ENCODE measurements at regions not wholly inside any gene's neighbourhood (a gene's known extent, or its start where the extent isn't known, plus 50 kb on each side); places are given as distances from the start of the nearest gene placed in this dataset.

GRCh38 chr2:187274146-187274545, 173.9 kb downstream of the CALCRL start:
- no peak for TF ChIP-seq POLR2A (IDR thresholded peaks at IDR 0.05; ENCODE audit: low read depth, low read length)
- DNase-seq (ENCODE audit: insufficient read length, low spot score) (no peak), FAIRE-seq (no peak)

GRCh38 chr2:187272255-187272654, 175.8 kb downstream of the CALCRL start:
- no peak for TF ChIP-seq POLR2A (IDR thresholded peaks at IDR 0.05; ENCODE audit: low read depth, low read length)
- no peak for DNase-seq (ENCODE audit: insufficient read length, low spot score)
- no peak for FAIRE-seq

GRCh38 chr2:187271825-187272224, 176.2 kb downstream of the CALCRL start:
- FAIRE-seq = no peak
- no peak for TF ChIP-seq POLR2A (IDR thresholded peaks at IDR 0.05; ENCODE audit: low read depth, low read length)
- DNase-seq (ENCODE audit: insufficient read length, low spot score) = no peak

- no peak for DNase-seq (ENCODE audit: insufficient read length, low spot score)
- no peak for TF ChIP-seq POLR2A (IDR thresholded peaks at IDR 0.05; ENCODE audit: low read depth, low read length)
- no peak for FAIRE-seq
These were observed 181.4 kb downstream of the CALCRL start for GRCh38 chr2:187266645-187267044.

GRCh38 chr2:187266147-187266546, 181.9 kb downstream of the CALCRL start:
- TF ChIP-seq POLR2A (IDR thresholded peaks at IDR 0.05; ENCODE audit: low read depth, low read length) = no peak
- FAIRE-seq (no peak), DNase-seq (ENCODE audit: insufficient read length, low spot score) (no peak)

GRCh38 chr2:187264612-187265011, 183.4 kb downstream of the CALCRL start:
- no peak for TF ChIP-seq POLR2A (IDR thresholded peaks at IDR 0.05; ENCODE audit: low read depth, low read length)
- DNase-seq (ENCODE audit: insufficient read length, low spot score) (no peak), FAIRE-seq (no peak)

GRCh38 chr2:187263675-187264560, 184.1 kb downstream of the CALCRL start:
- FAIRE-seq = no peak
- no peak for DNase-seq (ENCODE audit: insufficient read length, low spot score)
- no peak for TF ChIP-seq POLR2A (IDR thresholded peaks at IDR 0.05; ENCODE audit: low read depth, low read length)

GRCh38 chr2:187261705-187262104, 186.3 kb downstream of the CALCRL start:
- FAIRE-seq = no peak
- no peak for DNase-seq (ENCODE audit: insufficient read length, low spot score)
- no peak for TF ChIP-seq POLR2A (IDR thresholded peaks at IDR 0.05; ENCODE audit: low read depth, low read length)

- FAIRE-seq = no peak
- DNase-seq (ENCODE audit: insufficient read length, low spot score) = no peak
- TF ChIP-seq POLR2A (IDR thresholded peaks at IDR 0.05; ENCODE audit: low read depth, low read length) = no peak
These were observed 196.0 kb downstream of the CALCRL start for GRCh38 chr2:187252063-187252462.

- FAIRE-seq (no peak), DNase-seq (ENCODE audit: insufficient read length, low spot score) (no peak)
- TF ChIP-seq POLR2A (IDR thresholded peaks at IDR 0.05; ENCODE audit: low read depth, low read length) = no peak
These were observed 197.9 kb downstream of the CALCRL start for GRCh38 chr2:187250137-187250536.

GRCh38 chr2:187233811-187234210, 214.2 kb downstream of the CALCRL start:
- TF ChIP-seq POLR2A (IDR thresholded peaks at IDR 0.05; ENCODE audit: low read depth, low read length) = no peak
- FAIRE-seq (no peak), DNase-seq (ENCODE audit: insufficient read length, low spot score) (peak; percentile 2)

- no peak for TF ChIP-seq POLR2A (IDR thresholded peaks at IDR 0.05; ENCODE audit: low read depth, low read length)
- FAIRE-seq (no peak), DNase-seq (ENCODE audit: insufficient read length, low spot score) (no peak)
These were observed 215.3 kb downstream of the CALCRL start for GRCh38 chr2:187232749-187233148.

GRCh38 chr2:187230088-187230487, 218.0 kb downstream of the CALCRL start:
- DNase-seq (ENCODE audit: insufficient read length, low spot score) = no peak
- TF ChIP-seq POLR2A (IDR thresholded peaks at IDR 0.05; ENCODE audit: low read depth, low read length) = no peak
- FAIRE-seq = no peak

- no peak for DNase-seq (ENCODE audit: insufficient read length, low spot score)
- no peak for FAIRE-seq
- TF ChIP-seq POLR2A (IDR thresholded peaks at IDR 0.05; ENCODE audit: low read depth, low read length) = no peak
These were observed 219.1 kb downstream of the CALCRL start for GRCh38 chr2:187228986-187229385.

GRCh38 chr2:187224989-187225388, 223.1 kb downstream of the CALCRL start:
- FAIRE-seq (no peak), DNase-seq (ENCODE audit: insufficient read length, low spot score) (no peak)
- no peak for TF ChIP-seq POLR2A (IDR thresholded peaks at IDR 0.05; ENCODE audit: low read depth, low read length)
